Middle frontal gyrus (tissue), 1 donor: ENCODE measurements at regions not wholly inside any gene's neighbourhood (a gene's known extent, or its start where the extent isn't known, plus 50 kb on each side); places are given as distances from the start of the nearest gene placed in this dataset.
A peak's percentile ranks its signal among the peaks of the same experiment; 100 is the strongest.
"Not testable (repeated sequence)": the region's sequence is repeated elsewhere in the genome, so short reads cannot be mapped to it uniquely, and the experiment has no call there.

Experiments used
- DNase-seq: peaks from one replicate; pipeline ENCODE4 v3.0.0-alpha.2; 2015; ENCODE audit warnings: low spot score; ENCODE audit errors: extremely low spot score

DNA sequence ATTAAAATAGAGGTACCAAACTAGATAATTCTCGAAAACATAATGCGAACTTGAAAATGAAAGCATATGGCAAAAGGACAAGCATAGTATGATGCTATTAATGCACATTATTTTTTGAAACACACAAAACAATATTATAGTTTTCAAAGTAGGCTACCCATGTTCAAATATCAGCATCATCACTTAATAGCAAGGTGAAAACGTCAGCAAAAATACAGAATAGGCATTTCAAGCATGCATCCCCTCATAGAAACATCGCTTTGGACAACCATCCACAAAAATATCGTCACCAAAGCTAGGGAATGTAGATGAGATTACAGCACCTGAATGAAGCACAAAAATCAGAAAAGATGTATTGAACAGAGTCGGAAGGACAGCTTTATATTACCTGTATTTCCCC, 814.5 kb upstream of the LRRC4C start:
- DNase-seq, result no peak

DNA sequence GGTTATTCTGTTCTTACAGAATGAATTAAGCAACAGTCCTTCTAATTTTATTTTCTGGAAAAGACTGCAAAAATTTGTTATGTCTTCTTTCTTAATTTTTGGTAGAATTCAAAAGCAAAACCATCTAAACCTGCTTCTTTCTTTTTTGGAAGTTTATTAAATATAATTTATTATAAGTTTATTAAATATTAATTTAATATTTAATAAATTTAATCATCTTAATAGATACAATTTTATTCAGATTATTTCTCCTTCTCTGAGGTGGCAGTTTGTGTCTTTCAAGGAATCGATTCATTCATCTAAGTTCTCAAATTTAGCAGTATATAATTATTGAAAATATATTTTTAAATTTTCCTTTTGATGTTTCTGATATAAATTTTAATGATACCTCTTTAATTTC, 837.5 kb upstream of the LRRC4C start:
- no peak for DNase-seq

DNA sequence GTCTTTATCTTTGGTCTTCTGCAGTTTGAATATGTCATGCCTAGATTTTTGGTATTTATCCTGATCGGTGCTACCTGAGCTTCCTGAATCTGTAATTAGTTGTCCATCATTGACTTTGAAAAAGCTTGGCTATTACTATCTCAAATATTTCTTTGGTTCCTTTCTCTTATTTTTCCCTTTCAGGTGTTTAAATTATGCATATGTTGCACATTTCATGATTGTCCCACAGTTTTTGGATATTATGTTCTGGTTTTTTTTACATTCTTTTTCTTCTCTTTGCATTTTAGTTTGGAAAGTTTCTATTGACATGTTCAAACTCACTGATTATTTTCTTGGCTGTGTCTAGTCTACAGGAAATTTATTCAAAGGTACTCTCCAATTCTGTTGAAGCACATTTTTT, 840.3 kb upstream of the LRRC4C start:
- DNase-seq, result no peak

DNA sequence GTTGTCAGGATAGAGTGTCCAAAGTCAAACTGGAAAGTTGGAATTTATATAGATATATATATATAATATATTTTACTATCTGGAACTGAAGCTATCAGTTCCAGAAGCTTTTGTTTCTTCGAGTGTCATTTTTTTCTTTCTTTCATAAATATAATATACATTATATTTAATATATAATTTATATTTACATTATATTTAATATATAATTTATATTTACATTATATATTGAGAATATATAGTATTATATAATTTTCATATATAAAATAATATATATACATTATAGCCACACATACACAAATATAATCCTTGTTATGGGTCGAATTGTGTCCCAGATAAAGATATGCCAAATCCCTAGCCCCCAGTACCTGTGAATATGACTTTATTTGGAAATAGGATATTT, 842.3 kb upstream of the LRRC4C start:
- DNase-seq, result no peak

DNA sequence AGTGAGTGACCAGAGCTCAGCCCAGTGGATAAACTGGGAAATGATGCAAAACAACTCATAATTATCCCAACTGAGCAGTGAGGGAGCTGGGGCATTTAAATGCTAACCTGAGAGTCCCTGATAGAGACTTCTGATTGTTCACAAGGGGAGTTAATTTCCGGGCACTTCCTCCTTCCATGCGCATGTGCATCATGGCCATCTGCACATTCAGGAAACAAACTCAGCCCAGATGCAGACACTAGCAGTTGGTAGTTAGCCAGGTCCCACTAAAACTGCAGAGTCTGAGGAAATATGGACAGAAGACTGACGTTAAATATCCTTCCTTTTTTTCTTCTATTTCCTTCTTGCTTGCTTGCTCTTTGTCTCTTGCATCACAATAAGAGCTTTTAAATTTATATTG, 852.1 kb upstream of the LRRC4C start:
- DNase-seq, result no peak

DNA sequence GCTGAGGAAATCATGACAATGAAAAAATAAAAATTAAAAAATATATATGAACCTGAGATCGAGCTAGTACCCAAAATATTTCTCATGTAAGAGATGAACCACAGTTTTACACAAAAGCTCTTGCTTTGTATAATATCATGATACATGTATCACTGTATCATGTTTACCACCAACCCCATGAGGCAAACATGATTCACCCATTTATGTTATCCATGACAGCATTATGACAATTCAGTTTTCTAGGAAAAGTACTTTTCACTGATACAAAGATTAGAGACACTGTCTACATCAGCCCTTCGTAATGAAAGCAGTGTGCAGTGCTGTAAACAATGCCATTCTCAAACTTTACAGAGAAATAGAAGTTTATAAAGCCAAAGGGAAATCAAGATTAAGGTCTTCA, 852.5 kb upstream of the LRRC4C start:
- no peak for DNase-seq

DNA sequence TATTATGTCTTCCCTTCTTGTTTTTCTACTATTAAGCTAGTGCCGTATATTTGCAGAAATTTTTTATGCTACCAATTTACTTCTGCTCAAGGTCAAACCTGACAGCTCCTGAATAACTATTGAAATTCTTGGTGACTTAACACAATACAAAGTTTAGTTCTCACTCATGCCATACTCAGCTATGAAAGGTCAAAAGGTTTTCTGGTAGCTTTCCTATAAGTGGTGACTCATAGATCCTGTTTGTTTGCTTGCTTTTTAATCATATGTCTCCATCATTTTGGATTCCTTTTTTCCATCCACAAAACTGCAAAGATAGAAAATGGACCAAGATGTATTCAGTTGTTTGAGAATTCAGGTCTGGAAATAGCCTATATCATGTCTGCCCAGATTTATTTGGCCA, 855.8 kb upstream of the LRRC4C start:
- no peak for DNase-seq

DNA sequence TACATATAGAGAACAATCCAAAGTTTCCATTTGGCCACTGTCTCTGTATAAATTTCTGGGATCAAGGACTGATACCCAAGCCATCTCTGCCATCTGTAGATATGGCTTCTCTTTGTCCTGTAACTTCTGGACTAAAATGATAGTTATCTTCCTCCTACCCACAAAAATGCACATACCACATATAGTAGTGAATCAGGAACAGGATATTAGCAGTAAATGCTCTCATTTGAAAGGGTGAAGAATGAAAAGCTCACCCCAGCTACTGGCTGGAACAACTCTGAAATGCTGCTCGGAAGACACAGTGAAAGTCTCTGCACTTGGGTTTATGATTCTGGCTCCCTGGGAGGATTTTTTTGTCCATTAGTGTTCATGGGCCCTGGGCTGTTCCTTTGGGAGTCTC, 856.4 kb upstream of the LRRC4C start:
- no peak for DNase-seq

DNA sequence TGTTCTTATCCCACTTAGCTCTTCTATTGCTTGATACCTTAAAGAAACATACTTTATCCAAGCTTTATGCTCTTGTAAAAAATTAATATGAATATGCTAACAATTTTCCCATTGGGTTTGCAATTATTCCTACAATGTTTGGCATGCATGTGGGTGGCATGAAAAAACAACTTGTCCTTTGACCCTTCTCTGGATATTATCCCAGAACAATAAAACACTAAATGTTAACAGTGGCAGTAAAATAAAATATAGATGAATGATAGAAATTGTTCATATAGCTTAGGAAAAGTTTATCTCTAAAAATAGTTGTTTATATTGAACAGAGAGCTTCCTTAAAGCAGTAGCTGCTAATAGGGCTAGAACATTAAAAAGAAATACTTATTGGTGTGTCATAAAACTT, 860.5 kb upstream of the LRRC4C start:
- DNase-seq, result no peak

DNA sequence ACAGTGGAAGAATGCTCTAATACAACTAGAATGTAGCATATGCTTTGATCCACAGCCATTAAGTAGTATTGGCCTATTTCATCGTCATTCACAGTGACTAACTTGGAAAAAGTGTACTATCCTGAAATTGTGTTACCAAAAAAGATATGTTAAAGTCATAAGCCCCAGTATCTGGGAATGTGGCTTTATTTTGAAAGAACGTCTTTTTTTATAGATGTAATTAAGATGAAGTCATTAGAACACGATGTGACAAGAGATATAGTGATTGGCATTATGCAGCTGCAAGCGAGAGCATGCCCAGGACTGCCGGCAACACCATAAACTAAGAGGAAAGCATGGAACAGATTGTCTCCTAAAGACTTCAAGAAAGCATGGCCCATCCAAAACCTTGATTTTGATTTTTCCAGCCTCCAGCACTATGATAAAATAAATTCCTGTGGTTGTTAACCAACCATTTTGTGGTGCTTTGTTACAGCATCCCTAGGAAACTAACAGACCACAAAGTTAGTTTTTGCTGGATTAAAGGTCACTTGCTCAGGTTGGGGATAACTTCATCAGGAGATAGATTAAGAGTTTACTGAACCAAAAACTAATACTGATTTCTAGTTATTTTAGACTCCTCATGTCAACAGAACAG, 870.6 kb upstream of the LRRC4C start:
- DNase-seq, result no peak

DNA sequence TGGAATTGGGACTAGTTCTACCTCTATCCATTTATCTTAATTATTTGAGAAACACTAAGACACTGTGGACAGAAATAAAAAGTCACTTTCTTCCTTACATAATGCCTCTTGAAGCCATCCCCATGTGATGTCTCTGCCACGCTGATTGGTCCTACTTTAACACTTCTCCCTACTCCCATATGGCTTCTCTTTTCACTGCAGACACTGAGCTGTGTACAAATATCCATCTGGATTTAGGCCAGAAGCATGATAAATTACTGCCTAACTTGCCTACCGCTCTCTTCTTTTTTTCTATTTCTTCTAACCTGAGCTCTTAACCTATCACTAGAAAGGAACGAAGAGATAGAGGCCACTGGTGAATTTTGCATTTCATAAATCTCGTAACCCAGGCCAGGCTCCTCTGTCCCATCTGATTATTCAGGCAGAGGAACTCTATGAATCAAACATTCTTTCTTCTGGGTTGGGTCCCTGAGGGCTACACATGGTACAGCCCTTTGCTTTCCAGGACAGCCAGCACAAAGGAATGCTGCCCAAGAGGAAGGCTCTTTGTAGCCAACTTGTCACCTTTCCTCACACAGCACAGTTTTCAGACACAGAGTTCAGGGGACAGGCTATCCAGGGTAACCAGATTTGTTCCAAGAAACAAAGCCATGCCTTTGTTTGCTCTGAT, 878.5 kb upstream of the LRRC4C start:
- no peak for DNase-seq

DNA sequence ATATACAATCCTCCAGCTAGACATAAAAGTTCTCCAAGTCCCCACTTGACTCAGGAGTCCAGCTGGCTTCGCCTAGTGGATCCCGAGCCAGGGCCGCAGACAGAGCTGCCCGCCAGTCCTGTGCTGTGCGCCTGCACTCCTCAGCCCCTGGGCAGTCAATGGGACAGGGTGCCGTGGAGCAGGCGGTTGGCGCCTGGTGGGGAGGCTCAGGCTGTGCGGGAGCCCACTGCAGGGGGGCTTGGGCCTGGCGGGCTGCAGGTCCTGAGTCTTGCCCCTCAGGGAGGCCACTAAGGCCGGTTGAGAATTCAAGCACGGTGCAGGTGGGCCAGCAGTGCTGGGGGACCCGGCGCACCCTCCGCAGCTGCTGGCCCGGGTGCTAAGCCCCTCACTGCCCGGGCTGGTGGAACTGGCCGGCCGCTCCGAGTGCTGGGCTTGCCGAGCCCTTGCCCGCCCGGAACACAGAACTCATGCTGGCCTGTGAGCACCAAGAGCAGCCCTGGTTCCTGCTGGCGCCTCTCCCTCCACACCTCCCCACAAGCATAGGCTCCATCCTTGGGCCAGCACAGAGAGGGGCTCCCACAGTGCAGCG, 884.8 kb upstream of the LRRC4C start:
- no peak for DNase-seq

DNA sequence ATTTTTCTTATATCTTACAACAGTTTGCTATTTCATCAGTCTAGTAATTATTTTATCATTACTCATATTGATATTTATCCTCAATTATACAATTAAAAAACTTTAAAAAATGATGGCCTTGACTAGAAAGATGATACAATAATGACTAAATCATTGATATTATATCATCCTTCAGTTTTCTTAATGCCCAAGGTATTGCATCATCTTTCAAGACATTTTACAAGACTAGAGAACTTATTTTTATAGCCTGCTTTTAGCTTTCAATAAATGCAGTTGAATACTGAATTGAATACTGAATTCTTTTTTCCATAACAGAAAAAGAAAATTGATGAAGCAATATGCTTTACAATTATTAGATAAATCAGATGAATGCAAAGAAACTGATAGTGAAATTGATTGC, 886.5 kb upstream of the LRRC4C start:
- DNase-seq, result no peak

DNA sequence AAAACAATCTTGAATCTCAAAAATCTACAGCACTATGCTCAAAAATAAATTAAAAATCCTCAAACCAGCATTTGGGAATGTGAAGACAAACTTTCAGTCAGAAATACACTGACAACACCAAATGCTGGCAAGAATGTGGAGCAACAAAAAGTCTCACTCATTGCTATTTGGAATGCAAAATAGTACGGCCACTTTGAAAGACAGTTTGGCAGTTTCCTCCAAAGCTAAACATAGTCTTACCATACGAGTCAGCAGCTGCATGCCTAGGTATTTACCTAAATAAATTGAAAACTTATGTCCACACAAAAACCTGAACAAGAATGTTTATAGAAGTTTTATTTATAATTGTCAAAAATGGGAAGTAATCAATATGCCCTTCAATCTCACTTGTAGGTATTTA, 904.2 kb upstream of the LRRC4C start:
- no peak for DNase-seq

DNA sequence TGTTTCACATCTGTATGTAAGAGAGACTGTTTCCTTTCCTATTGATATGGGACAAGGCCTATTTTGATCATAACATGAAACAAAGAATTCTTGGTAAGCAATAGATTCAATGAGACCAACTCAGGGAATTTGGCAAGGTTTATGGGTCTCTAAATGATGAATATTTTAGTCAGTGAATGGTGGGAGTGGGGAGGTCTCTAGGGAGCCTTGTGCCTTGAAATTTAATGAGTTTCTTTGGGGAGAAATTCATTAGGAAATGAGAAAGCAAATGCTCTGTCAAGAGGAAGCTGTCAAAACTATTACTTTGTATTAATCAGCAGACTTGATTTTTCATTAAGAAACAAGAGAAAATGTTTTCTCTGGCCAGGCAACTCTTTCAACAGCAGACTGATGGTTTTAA, 921.7 kb upstream of the API5 start:
- DNase-seq, result no peak

DNA sequence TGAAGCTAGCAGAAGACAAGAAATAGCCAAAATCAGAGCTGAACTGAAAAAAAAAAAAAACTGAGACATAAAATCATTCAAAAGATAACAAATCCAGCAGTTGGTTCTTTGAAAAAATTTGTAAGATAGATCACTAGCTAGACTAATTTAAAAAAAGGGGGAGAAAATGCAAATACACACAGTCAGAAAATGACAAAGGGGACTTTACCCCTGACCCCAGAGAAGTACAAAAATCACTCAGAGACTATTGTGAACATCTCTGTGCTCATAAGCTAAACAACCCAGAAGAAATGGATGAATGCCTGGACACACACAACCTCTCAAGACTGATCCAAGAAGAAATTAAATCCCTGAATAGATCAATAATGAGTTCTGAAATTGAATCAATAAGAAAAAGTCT, 914.3 kb upstream of the API5 start:
- no peak for DNase-seq

DNA sequence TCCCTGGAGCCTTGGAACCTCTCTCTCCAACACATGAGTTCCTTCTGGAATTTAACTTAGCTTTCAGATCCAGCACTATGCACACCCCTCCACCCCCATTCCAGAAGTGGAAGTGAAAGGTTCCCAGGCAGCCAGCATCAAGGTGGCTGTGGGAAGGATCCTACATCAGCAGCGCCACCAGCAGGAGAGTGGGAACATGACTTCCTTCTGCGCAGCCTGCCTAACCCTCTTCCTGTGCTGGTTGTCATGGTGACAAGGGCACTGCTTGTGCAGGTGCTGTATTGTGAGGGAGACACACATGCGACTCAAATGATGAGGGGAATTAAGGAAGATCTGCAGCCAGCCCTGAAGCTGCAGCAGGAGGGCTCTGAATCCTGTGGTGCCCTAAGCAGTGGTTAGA, 904.5 kb upstream of the API5 start:
- peak; percentile 7 for DNase-seq

DNA sequence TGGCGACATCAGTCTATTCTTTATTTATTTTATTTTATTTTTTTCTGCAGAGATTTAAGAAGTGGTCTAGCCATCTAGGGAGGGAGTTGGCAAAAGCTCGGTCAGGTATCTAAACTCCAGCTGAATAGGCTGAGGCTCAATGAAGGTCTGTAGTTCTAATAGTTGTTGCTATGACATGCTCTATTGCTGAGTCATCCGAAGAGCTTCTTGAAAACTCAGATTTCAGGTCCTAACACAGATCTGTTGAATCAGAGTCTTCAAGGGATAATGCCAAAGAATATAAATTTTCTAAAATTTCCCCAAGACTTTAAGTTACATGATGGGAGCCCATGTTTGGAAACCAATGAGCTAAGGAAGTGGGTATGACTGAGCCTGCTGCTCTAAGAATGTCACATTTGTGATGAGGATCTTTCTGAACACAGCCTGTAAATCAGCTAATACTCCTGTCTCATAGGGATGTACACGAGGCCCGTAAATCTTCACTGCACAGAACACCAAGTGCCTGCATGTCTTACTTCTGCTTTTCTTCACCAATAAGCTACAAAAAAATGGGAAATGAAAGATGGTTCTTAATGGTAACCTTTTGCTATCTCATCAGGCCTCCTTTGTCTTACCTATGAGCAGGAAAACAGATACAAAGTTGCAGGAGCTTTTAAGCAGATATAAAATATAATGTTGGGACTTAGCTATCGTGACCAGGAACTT, 901.4 kb upstream of the API5 start:
- DNase-seq, result no peak

DNA sequence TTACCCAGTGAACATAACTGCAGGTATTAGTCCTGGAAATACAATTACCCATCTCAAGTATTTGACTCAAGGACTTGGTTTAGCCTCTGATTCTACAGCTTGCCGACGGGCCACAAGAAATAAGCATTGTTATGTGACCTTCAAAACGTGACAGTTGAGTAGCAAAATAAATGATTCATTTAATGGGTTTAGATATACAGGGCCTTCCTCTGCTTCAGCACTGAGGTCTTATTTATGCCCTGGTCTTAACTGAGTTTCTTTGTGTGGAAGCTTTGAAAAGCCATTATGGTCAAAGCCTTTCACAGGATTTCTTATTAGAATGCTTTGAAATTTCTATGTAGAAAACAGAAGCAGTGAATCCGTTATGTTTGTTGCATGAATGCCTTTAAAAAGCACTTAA, 899.2 kb upstream of the API5 start:
- no peak for DNase-seq

DNA sequence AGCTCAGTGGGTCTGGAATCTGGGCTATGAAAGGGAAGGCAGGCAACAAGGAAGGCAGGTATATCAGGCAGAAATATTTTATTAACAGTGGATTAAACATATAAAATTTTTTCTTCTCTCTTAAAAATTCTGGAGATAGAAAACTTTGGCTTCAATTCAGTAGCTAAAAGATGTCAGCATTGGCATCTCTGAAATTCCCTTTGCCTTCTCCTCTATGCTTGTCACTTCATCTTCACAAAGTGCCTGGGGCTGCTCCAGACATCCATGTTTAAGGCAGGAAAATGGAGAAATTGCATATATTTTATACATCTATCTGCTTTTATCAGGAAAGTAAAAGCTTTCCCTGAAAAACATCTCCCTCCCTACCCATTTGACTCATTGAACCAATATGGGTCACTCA, 894.1 kb upstream of the API5 start:
- DNase-seq, result no peak

DNA sequence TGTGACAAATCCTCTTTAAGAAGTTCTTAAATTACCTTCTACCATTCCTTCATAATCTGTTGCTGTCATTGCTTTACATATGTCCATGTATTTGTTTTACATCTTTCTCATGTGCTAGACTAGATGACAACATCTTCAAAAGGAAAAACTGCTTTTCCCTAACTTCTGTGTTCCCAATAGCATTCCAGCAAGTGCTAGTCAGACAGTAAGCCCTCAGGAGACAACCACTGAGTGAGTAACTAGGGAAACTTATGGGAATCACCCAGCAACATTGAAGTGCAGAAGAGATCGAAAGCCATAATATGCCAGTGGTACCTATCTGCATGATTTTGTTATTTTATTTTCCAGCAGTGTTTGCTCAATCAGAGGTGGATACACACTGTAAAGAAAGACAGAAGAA, 889.7 kb upstream of the API5 start:
- no peak for DNase-seq

DNA sequence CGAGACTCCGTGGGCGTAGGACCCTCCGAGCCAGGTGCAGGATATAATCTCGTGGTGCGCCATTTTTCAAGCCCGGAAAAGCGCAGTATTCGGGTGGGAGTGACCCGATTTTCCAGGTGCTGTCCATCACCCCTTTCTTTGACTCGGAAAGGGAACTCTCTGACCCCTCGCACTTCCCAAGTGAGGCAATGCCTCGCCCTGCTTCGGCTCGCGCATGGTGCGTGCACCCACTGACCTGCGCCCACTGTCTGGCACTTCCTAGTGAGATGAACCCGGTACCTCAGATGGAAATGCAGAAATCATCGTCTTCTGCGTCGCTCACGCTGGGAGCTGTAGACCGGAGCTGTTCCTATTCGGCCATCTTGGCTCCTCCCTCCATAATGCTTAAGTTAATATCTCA, 876.9 kb upstream of the API5 start:
- not testable (repeated sequence) for DNase-seq

DNA sequence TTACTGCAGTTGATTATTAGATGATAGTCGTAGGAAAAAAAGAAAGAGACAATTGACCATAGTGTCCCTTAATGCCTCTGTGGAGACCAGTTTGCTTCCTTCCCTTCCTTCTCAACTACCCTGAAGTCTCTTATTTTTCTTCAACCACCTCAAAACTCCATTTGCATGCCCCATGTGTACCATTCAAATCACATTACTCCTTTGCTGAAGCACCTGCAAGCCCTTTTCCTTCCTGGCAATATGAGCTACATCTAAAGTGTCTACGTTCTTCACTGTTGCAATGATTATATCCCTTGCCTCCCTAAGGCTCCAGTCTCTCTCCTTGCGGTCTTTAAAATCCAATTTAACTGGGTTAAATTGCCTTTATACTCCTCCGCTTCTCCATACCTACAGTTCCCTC, 867.4 kb upstream of the API5 start:
- no peak for DNase-seq
